Gastrocnemius medialis (tissue), 4 donors: ENCODE measurements at regions not wholly inside any gene's neighbourhood (a gene's known extent, or its start where the extent isn't known, plus 50 kb on each side); places are given as distances from the start of the nearest gene placed in this dataset.

Source experiments
- POLR2A ChIP-seq, 2 donors: fragments of 450-650 bp; IDR thresholded peaks; one replicate each; pipeline ENCODE4 v1.6.1; 2017; ENCODE audit warnings: antibody characterized with exemption in 2 of 2, mild to moderate bottlenecking in 2 of 2, moderate library complexity in 2 of 2
- TF ChIP-seq, protein P1 (sequence below), 5 experiments: fragments of 450-650 bp in 3 of 5; fragments of 200-600 bp in 2 of 5; sonication (generic) in 2 of 5; IDR thresholded peaks in 4 of 5; conservative IDR thresholded peaks in 1 of 5; 1 replicate in 4 of 5; 2 replicates in 1 of 5; pipeline ENCODE4 v1.5.1; 2016 to 2019; ENCODE audit warnings: antibody characterized with exemption in 5 of 5, mild to moderate bottlenecking in 3 of 5, moderate library complexity in 3 of 5

- TF ChIP-seq, protein P1, sequence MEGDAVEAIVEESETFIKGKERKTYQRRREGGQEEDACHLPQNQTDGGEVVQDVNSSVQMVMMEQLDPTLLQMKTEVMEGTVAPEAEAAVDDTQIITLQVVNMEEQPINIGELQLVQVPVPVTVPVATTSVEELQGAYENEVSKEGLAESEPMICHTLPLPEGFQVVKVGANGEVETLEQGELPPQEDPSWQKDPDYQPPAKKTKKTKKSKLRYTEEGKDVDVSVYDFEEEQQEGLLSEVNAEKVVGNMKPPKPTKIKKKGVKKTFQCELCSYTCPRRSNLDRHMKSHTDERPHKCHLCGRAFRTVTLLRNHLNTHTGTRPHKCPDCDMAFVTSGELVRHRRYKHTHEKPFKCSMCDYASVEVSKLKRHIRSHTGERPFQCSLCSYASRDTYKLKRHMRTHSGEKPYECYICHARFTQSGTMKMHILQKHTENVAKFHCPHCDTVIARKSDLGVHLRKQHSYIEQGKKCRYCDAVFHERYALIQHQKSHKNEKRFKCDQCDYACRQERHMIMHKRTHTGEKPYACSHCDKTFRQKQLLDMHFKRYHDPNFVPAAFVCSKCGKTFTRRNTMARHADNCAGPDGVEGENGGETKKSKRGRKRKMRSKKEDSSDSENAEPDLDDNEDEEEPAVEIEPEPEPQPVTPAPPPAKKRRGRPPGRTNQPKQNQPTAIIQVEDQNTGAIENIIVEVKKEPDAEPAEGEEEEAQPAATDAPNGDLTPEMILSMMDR (IDR thresholded peaks at IDR 0.05 in 4 of 5, conservative IDR thresholded peaks at IDR 0.05 in 1 of 5) = no peak
- TF ChIP-seq POLR2A (IDR thresholded peaks at IDR 0.05) = no peak
These were observed 117.9 kb upstream of the PRR20G start for GRCh38 chr3:127405791-127406190.
